UCSD-AML1 (cell line): ENCODE measurements at regions not wholly inside any gene's neighbourhood (a gene's known extent, or its start where the extent isn't known, plus 50 kb on each side); places are given as distances from the start of the nearest gene placed in this dataset.

Experiments
- DNase-seq: peaks from one replicate; lab custom pipeline; 2025; ENCODE audit not compliant: unreplicated experiment; lab: John Stamatoyannopoulos, UW

DNA sequence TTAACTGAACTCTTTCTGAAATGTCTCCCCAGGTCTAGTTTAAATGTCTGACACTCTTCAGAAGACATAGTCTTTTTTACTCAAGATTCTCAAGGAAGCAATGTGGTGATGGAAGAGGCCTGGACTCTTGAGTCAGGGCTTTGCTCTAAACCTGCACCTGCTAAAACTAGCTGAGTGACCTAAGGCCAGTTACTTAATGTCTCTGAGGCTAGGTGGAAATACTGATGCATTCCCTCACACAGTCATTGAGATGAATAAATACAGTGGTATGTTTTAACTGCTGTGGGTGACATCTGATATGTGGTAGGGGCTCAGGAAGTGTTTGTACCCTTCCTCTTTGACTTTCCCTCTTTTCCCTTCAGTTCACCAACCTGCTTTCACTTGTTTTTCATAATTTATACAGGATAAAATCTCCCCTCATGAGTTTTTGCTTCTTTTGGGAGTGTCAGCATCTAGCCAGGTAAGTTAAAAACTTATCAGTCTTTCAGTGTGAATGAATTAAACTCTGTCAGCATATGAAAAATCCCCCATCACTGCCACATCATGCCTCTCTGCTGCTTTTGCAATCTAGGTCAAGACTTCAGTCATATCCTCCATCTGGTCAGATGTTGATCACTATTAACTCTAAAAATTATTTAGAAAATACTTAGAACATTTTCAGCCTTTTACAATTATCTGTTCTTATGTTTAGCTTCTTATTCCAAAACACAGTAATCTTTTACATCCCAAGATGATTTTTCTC, 178.7 kb upstream of the TNFAIP3 start:
- DNase-seq: no peak

DNA sequence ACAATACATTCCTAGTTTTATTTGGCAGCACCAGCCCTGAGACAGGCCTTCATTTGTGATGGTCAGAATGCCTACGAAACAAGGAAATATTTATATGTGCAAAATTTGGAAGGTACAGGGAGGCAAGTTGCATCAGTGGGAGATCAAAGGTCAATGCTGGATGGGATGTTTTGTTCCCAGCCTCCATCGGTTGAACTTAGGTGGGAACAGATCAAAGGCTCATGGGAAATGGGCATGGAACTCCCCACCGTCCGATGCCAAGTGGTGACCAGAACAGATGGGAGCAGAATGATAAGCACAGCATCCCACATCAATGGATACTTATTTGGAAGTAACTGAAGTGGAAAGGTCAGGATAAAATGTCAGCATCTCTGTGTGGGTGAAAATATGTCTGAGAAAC, 177.7 kb upstream of the TNFAIP3 start:
- no peak for DNase-seq

DNA sequence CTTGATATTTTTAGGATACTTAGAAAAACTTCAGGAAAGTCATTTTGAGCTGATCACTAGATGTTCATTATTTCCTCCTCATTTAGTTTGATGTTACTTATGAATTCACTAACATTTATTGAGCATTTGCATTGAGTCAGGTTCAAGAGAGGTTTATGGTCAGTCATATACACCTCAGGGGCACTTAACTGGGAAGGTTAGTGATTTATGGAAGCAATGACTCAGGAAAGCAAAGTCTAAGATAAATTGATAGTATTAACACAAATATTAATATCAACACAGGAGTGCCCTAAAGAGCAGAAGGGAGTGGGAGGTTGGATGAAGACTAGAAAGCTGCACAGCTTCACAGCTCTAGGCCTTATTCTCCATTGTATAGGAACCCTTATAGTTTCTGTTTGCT, 177.0 kb upstream of the TNFAIP3 start:
- no peak for DNase-seq

DNA sequence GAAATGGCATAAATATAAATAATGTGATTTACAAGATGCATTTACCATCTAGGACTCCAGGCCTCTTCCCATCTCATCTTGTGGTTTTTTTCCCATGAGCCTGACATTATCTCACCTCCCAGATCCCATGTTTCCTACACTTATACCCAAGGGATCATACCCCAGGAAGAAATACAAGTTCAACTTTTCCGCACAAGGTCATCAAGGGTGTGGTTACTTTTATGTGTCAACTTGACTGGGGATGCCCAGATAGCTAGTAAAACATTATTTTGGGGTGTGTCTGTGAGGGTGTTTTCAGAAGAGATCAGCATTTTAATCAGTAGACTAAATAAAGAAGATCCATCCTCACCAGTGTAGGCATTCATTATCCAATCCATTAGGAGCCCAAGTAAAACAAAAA, 176.3 kb upstream of the TNFAIP3 start:
- no peak for DNase-seq

DNA sequence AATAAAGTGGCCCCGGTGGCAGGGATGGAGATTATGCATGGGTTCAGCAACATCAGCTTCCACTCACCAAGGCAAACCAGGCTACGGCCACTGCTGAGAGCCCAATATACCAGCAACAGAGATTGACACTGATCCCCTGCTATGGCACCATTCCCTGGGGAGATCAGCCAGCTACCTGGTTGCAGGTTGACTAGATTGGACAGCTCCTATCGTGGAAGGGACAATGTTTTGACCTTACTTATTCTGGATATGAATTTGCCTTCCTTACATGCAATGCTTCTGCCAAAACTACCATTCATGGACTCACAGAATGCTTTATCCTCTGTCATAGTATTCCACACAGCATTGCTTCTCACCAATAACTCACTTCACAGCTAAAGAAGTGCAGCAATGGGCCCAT, 174.8 kb upstream of the TNFAIP3 start:
- DNase-seq: no peak

DNA sequence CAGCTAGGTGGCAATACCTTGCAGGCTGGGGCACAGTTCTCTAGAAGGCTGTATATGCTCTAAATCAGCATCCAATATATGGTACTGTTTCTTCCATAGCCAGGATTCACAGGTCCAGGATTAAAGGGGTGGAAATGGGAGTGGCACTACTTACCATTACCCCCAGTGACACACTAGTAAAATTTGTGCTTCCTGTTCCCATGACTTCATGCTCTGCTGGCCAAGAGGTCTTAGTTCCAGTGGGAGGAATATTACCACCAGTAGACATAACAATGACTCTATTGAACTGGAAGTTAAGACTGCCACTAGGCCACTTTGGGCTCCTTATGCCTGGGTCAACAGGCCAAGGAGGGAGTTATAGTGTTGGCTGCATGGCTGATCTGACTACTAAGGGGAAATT, 174.3 kb upstream of the TNFAIP3 start:
- no peak for DNase-seq

DNA sequence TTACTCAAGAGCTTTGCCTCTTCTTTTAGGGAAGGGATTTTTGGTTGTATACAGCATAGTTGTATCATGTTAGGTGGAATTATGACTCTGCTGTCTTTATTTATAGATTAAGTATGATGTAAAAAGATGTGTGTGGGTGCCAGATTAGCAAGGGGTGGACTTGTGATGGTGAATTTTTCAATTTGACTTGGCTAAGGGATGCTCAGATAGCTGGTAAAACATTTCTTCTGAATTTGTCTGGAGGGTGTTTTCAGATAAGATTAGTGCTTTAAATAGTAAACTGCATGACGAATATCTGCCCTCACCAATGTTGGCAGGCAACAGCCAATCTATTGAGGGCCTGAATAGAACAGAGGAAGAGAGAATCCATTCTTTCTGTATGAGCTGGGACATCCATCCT, 173.3 kb upstream of the TNFAIP3 start:
- no peak for DNase-seq

DNA sequence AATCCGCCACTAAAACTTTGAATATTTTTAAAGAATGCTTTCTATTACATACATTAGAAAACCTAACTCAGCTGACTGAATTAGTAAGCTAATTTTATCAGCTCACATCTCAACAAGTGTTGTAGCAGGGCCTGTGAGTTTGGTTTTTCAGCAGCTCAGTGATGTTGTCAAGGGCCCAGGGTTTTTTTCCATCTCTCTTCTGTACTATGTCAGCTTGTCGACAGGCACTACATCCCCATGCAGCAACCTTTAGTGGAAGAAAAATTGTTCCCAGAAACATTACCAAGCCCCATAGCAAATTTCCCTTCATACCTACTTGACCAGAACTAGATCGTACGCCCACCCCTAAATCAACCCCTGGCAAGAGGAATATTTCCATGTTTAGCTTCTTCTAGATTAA, 170.3 kb upstream of the TNFAIP3 start:
- no peak for DNase-seq

DNA sequence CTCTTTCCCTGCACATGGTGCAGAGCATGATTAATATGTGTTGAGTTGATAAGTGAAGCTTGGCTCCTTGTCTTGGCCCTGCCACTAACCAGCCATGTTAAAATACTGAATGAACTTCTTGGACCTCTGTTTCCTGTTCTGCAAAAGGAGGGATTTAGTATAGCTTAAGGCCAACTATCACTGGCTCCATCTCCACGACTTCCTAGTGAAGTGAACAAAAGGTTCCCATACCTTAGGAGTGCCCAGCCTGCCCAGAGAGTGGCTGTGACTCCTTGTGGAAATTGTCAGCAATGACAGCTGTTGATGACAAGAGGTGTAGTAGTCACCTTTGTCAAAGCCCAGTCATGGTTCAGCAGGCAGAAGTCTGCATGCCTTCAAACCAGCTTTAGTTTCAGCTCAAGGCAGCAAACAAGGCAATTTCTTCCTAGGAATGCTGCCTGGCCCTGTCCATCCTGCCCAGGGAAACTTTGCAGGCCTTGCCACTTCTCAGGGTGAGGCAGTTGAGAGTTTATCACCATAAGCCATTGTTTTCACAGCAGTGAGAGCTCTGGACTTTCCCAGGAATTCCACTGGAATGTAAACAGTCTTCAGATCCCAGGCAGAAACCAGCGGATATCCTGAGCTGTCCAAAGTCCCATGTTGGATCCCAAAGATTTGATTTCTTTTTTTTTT, 169.7 kb upstream of the TNFAIP3 start:
- no peak for DNase-seq

DNA sequence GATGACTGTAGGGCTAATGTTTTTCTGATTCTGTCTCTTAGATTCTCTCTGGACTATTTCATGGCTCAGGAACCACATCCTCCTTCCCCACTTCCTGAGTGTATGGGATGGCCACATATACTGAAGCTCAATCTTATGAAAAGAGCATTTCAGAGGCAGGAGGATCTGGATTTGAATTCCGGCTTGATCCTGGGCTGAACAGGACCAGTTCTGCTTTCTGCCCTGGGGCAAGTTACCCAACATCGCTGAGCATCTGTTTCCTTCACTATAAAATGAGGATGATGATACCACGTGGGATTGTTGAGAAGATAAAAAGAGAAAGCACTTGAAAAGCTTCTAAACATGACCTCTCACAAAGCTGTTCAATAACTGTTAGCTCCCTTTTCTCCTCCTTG, 168.4 kb upstream of the TNFAIP3 start:
- peak; percentile 17 for DNase-seq

DNA sequence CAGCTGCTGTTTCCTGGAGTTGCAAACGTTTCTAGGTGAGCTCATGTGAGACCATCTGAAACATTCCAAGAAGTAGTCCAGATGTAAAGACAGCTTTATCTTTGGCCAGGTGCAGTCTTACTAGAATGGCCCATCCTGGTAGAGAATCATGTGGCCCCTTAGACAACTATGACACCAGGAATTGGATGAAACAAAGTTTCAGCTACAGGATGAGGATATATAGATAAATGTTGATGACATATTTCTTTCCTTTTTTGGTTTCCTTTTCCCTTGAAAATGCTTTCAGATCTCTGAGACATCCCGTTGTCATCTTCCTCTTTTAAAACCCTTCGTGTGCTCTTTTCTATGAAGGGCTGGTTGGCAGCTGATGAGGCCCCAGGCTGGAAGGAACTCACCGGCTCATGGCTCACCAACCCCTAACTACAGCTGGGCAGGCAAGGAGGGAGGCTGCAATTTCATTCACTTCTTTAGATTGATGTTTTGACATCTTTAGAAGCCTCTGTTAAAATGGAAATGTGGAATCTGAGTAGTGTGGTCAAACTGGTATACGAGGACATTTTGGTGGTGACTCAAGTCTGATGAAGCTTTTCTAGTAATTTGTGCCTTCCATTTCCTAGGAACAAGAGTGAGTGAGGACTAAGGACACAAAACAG, 167.9 kb upstream of the TNFAIP3 start:
- DNase-seq: no peak

DNA sequence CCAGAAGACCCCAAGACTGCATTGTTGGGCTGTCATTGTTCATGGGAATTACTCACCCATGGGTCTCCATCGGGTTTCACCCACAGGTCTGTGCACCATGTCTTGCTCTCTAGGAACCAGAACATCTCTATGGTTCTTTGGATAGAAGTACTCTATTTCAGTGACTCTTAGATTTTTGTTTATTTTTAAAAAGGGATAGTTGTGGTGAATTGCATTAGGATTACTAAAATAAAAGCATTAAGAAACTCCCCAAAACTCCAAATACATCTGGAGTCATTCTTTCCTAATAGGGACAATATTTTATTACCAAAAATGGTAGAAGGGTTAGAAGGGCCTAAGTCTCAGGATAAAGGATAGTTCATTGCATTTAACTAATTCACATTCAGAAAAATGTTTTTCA, 166.9 kb upstream of the TNFAIP3 start:
- no peak for DNase-seq

DNA sequence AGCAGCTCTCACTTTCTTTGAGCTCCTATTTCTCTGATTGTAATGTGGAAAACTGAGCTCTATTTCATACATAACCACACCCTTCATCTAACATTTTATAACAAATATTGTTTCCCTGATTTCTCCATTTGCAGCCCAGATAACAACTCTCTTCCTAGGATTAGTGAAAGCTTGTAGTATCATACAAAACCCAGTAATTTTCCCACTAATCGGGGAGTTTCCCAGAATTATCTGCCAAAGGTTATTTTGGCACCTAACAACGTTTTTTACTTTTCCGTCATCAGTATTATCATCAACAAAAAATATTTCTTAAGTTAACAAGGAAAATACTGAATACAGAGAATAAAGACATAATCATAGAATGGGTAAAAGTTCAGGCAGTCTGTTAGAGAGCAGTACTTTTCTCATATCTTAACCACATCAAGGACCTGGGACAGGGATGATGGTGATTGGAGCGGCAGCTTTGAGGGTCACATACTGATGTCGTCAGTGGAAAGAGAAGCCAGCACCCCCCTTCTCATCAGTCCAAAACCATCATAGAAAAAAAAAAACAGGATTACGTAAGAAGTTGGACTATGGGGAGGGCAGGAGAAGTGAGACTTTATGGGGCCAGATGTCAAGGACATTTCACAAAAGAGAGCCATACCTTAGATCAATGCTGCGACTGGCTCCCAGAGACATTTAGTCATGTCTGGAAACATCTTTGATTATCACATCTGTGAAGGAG, 166.1 kb upstream of the TNFAIP3 start:
- DNase-seq: no peak

DNA sequence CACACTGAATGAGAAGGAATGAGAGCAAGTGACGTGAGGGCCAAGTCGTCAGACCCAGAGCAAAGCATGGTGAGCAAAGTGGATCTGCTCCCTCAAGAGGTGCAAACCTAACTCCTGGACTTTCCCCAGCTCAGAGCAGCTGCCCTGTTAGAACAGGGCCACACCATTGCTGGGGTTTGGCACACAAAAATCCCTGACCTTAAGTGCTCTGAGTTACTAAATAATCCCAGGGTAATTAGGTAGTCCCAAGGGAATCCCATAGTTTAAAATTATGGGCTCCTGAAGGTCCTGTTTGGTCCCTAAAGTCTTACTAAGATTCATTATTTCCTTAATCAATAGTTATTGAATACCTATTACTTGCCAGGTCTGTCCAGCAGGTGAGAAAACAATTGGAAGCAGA, 165.1 kb upstream of the TNFAIP3 start:
- no peak for DNase-seq

DNA sequence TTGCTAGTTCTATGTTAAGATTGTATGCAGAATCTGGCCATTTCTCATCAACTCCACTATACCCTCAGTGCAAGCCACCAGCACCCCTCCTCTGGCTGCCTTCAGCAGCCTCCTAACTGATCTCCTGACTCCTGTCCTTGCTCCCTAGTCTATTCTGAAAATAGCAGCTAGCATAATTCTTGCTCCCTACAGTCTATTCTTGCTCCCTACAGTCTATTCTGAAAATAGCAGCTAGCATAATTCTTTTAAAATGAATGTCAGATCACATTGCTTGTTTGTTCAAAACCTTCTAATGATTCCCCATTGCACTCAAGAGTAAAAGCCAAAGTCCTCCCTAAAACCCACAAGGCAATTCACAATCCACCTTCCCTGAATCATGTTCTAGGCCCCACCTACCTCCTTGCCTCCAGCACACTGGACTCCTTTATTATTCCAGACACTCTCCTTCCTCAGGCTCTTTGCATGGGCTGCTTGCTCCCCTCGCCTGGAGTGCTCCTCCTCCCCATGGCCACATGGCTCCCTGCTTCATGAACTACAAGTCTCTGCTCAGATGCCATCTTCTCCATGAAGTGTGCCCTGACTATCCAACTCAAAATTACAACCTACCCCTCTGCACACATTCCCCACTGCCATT, 164.2 kb upstream of the TNFAIP3 start:
- DNase-seq: no peak

DNA sequence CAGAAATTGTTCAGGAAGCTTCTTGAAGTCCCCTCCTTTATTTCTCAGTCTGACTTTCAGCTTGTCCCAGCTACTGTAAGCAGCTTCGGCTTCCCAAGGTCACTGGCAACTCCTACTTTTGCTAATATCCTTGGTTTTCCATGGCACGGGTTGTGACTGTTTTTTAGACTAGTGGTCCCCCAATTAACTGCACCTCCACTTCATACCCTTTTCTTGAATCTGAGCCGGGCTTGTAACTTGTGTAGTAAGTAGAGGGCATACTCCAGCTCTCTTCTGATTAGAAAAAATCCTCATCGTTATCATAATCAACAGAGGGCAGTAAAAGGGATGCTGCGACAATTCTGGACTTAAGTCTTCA, 162.3 kb upstream of the TNFAIP3 start:
- no peak for DNase-seq

DNA sequence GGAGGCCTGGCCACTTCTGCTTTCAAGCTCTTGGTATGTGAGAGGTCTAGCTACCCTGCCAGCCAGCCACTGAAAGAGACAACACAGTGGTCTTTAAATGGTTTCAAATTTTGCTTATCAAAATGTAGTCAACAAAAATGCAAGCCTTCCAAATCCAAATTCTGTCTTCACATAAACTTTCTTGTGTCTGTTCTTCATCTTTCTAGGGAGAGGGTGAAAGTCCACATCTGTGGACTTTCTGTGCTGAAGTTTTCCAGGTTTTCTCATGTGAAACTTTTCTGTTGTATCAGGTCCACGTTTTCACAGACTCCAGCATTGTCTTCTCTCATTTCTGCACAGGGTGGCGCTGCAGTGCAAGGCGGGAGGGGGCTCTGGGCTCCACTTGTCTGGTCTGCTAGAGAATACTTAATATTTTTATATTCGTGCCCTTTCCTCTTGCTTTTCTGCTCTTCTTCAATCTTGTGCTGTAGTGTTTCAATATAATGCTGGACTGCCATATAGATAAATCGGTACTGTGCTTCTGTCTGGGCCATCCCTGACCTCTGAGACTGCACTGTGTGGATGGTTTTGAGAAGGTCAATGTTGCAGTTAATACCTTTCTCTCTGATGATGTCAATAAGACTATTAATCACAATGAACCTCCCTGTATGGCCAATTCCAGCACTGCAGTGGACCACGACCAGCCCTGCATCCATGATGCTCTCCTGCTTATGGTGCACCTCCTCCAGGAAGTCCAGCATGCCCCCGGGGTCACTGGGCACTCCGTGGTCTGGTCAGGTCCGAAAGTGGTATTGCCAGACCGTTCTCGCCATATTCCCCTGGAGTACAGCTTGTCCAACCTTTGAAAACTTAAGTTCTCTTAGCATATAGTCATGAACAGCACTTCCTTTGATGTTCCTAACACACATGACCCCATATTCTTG, 161.6 kb upstream of the TNFAIP3 start:
- peak; percentile 73 for DNase-seq

DNA sequence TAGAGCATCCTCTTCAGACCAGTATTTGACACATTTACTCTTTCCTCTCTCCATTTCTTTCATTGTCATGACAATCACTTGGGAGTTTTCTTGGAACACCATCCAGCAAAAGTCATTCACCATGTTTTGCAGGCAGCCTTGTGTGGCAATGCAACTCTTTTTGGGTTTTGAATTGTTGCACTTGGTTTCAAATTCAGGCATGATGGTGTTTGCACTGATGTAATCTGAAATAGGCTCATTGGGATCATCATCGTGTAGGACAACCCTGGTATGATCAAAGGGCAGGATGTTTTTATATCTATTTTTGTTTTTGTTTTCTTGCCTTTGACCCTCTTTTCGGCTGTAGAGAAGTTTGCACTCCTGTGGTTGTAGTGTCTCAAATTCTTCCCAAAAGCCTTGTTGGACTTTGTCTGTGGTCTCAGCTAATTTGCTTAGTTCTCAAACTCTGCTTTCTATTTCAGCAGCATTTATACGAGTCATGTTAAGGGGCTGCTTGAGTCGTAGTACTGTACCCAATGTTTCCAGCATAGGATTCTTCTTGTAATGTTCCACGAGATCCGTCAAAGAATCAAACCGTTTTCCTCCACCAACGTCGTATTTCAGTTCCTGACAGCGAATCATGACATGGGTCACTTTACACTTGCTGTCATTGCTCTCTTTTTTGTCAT, 160.8 kb upstream of the TNFAIP3 start:
- DNase-seq: no peak

DNA sequence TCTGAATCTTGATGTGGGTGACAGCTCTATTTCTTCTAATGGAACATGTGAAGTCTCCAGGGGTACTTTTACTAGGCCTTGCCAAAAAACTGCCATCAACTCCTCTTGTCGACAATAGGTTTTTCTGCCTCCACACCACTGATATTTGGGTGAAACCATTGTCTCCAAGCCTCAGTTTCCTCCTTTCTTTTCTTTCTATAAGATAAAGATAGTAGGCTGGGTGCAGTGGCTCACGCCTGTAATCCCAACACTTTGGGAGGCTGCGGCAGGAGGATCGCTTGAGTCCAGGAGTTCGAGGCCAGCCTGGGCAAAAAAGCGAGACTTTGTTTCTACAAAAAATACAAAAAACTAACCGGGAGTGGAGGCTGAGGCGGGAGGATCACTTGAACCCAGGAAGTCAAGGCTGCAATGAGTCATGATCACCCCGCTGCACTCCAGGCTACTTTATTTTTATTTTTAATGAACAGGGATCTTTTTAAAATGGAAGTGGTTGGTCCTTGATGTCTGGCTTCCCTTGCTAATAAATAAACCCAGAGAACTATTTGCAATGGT, 159.9 kb upstream of the TNFAIP3 start:
- DNase-seq: no peak
